Activated CD4-positive, alpha-beta memory T cell treated with anti-CD3 and anti-CD28 coated beads for 36 hours (primary cell): ENCODE measurements at regions not wholly inside any gene's neighbourhood (a gene's known extent, or its start where the extent isn't known, plus 50 kb on each side); places are given as distances from the start of the nearest gene placed in this dataset.

ENCODE experiments used
- CTCF ChIA-PET: fragments of 350-600 bp; sonication (Branson Sonifier 250); formaldehyde crosslinking; loops from one replicate; lab custom pipeline; 2021; ENCODE audit warnings: antibody characterized with exemption, inconsistent platforms; lab: Charles Lee
- POLR2A ChIA-PET: fragments of 350-600 bp; sonication (Branson Sonifier 250); formaldehyde crosslinking; loops from one replicate; lab custom pipeline; 2021; ENCODE audit warnings: antibody characterized with exemption; lab: Charles Lee
- DNase-seq: peaks from one replicate; pipeline ENCODE4 v3.0.0-alpha.2; 2020
- H3K27ac Mint-ChIP-seq: one replicate; pipeline ENCODE4 v1.8.0; 2021; ENCODE audit warnings: mixed read lengths
- H3K27me3 Mint-ChIP-seq: one replicate; pipeline ENCODE4 v1.8.0; 2021; ENCODE audit warnings: mixed read lengths
- H3K36me3 Mint-ChIP-seq: one replicate; pipeline ENCODE4 v1.8.0; 2021; ENCODE audit warnings: mixed read lengths
- H3K4me1 Mint-ChIP-seq: one replicate; pipeline ENCODE4 v1.8.0; 2021; ENCODE audit warnings: low read depth, mixed read lengths
- H3K4me3 Mint-ChIP-seq: one replicate; pipeline ENCODE4 v1.8.0; 2021; ENCODE audit warnings: mild to moderate bottlenecking, mixed read lengths
- H3K9me3 Mint-ChIP-seq: one replicate; pipeline ENCODE4 v1.8.0; 2021; ENCODE audit warnings: mixed read lengths
- intact Hi-C: fragments of 100-400 bp; cut with micrococcal nuclease; formaldehyde crosslinking; loops from one replicate; pipeline ENCODE4 v1.15.1; 2023

GRCh38 chr6:105791583-105792318 is 294.4 kb upstream of the PRDM1 start:
- H3K36me3 Mint-ChIP-seq, result no peaks in the 10 kb centered on the region
- no peak overlapping the region for H3K4me3 Mint-ChIP-seq
- H3K9me3 Mint-ChIP-seq, result no peaks in the 10 kb centered on the region
- POLR2A ChIA-PET, result no interaction called here
- H3K4me1 Mint-ChIP-seq, result peaks cover 62% of the 10 kb centered on the region
- no peak overlapping the region for H3K27ac Mint-ChIP-seq
- CTCF ChIA-PET, result interaction anchor here (1.0 to 1.5 kb wide), 3 partner anchors 10 to 360 kb away, joined by 4 read pairs; no protein-coding TSS in a partner anchor
- DNase-seq, result no peak
- intact Hi-C loops, result loop anchor here (5.0 kb wide), 4 partner anchors 201 to 431 kb away; no protein-coding TSS in a partner anchor
- peaks cover 14% of the 10 kb centered on the region for H3K27me3 Mint-ChIP-seq

GRCh38 chr6:105791179-105791578 is 295.0 kb upstream of the PRDM1 start:
- H3K4me1 Mint-ChIP-seq, result peaks cover 63% of the 10 kb centered on the region

GRCh38 chr6:105790635-105791034 is 295.5 kb upstream of the PRDM1 start:
- H3K36me3 Mint-ChIP-seq, result no peaks in the 10 kb centered on the region
- H3K4me3 Mint-ChIP-seq, result no peak overlapping the region
- H3K27ac Mint-ChIP-seq, result no peak overlapping the region
- no peak for DNase-seq
- H3K9me3 Mint-ChIP-seq, result no peaks in the 10 kb centered on the region
- H3K27me3 Mint-ChIP-seq, result peaks cover 14% of the 10 kb centered on the region
- intact Hi-C loops, result loop anchor here (5.0 kb wide), 4 partner anchors 202 to 432 kb away; no protein-coding TSS in a partner anchor
- CTCF ChIA-PET, result interaction anchor here (1.0 to 1.5 kb wide), 3 partner anchors 9 to 359 kb away, joined by 4 read pairs; no protein-coding TSS in a partner anchor
- POLR2A ChIA-PET, result no interaction called here
- H3K4me1 Mint-ChIP-seq, result peaks cover 60% of the 10 kb centered on the region

More at GRCh38 chr6:105791179-105791578, 295.0 kb upstream of the PRDM1 start:
- no peaks in the 10 kb centered on the region for H3K9me3 Mint-ChIP-seq
- H3K27ac Mint-ChIP-seq, result no peak overlapping the region
- no peak for DNase-seq
- intact Hi-C loops, result loop anchor here (5.0 kb wide), 4 partner anchors 201 to 431 kb away; no protein-coding TSS in a partner anchor
- H3K27me3 Mint-ChIP-seq, result peaks cover 14% of the 10 kb centered on the region
- no peak overlapping the region for H3K4me3 Mint-ChIP-seq
- no peaks in the 10 kb centered on the region for H3K36me3 Mint-ChIP-seq
- ChIA-PET POLR2A (no interaction called here), CTCF (interaction anchor here (1.0 to 1.5 kb wide), 3 partner anchors 9 to 360 kb away, joined by 4 read pairs; no protein-coding TSS in a partner anchor)

GRCh38 chr6:105789935-105790334 is 296.2 kb upstream of the PRDM1 start:
- no peak overlapping the region for H3K27ac Mint-ChIP-seq
- ChIA-PET POLR2A (no interaction called here), CTCF (no interaction called here)
- peaks cover 55% of the 10 kb centered on the region for H3K4me1 Mint-ChIP-seq
- H3K27me3 Mint-ChIP-seq, result peaks cover 13% of the 10 kb centered on the region
- intact Hi-C loops, result loop anchor here (5.0 to 10.0 kb wide), 5 partner anchors 145 to 432 kb away; no protein-coding TSS in a partner anchor
- no peak overlapping the region for H3K4me3 Mint-ChIP-seq
- no peaks in the 10 kb centered on the region for H3K9me3 Mint-ChIP-seq
- no peak for DNase-seq
- no peaks in the 10 kb centered on the region for H3K36me3 Mint-ChIP-seq

GRCh38 chr6:105787747-105788146 is 298.4 kb upstream of the PRDM1 start:
- Mint-ChIP-seq H3K4me1 (peaks cover 36% of the 10 kb centered on the region), H3K27ac (no peak overlapping the region), H3K9me3 (no peaks in the 10 kb centered on the region), H3K27me3 (peaks cover 12% of the 10 kb centered on the region), H3K4me3 (no peak overlapping the region), H3K36me3 (no peaks in the 10 kb centered on the region)
- ChIA-PET POLR2A (no interaction called here), CTCF (no interaction called here)
- DNase-seq, result no peak
- intact Hi-C loops, result loop anchor here (10.0 kb wide), 1 partner anchor 143 kb away; no protein-coding TSS in a partner anchor

- Mint-ChIP-seq H3K9me3 (no peaks in the 10 kb centered on the region), H3K27me3 (peaks cover 12% of the 10 kb centered on the region), H3K27ac (no peak overlapping the region), H3K36me3 (no peaks in the 10 kb centered on the region), H3K4me1 (peaks cover 37% of the 10 kb centered on the region), H3K4me3 (no peak overlapping the region)
- intact Hi-C loops, result loop anchor here (10.0 kb wide), 1 partner anchor 142 kb away; no protein-coding TSS in a partner anchor
- ChIA-PET POLR2A (no interaction called here), CTCF (no interaction called here)
- peak; percentile 58 for DNase-seq
Observed at GRCh38 chr6:105786890-105787655, 299.1 kb upstream of the PRDM1 start.

- H3K36me3 Mint-ChIP-seq, result no peaks in the 10 kb centered on the region
- ChIA-PET CTCF (no interaction called here), POLR2A (no interaction called here)
- peaks cover 37% of the 10 kb centered on the region for H3K4me1 Mint-ChIP-seq
- H3K27ac Mint-ChIP-seq, result no peak overlapping the region
- H3K9me3 Mint-ChIP-seq, result no peaks in the 10 kb centered on the region
- no peak for DNase-seq
- intact Hi-C loops, result loop anchor here (10.0 kb wide), 1 partner anchor 142 kb away; no protein-coding TSS in a partner anchor
- H3K4me3 Mint-ChIP-seq, result no peak overlapping the region
- H3K27me3 Mint-ChIP-seq, result peaks cover 12% of the 10 kb centered on the region
Observed at GRCh38 chr6:105786449-105786848, 299.7 kb upstream of the PRDM1 start.

- H3K4me3 Mint-ChIP-seq, result no peak overlapping the region
- no peaks in the 10 kb centered on the region for H3K36me3 Mint-ChIP-seq
- CTCF ChIA-PET, result no interaction called here
- H3K9me3 Mint-ChIP-seq, result no peaks in the 10 kb centered on the region
- intact Hi-C loops, result loop anchor here (10.0 kb wide), 1 partner anchor 140 kb away; no protein-coding TSS in a partner anchor
- peaks cover 33% of the 10 kb centered on the region for H3K4me1 Mint-ChIP-seq
- peaks cover 12% of the 10 kb centered on the region for H3K27me3 Mint-ChIP-seq
- DNase-seq, result no peak
- POLR2A ChIA-PET, result no interaction called here
- no peak overlapping the region for H3K27ac Mint-ChIP-seq
Observed at GRCh38 chr6:105785066-105785811, 300.9 kb upstream of the PRDM1 start.

- H3K4me3 Mint-ChIP-seq, result no peak overlapping the region
- DNase-seq, result no peak
- POLR2A ChIA-PET, result no interaction called here
- H3K9me3 Mint-ChIP-seq, result no peaks in the 10 kb centered on the region
- CTCF ChIA-PET, result no interaction called here
- H3K27me3 Mint-ChIP-seq, result peaks cover 10% of the 10 kb centered on the region
- H3K36me3 Mint-ChIP-seq, result no peaks in the 10 kb centered on the region
- no peak overlapping the region for H3K27ac Mint-ChIP-seq
- H3K4me1 Mint-ChIP-seq, result peaks cover 31% of the 10 kb centered on the region
- intact Hi-C loops, result loop anchor here (5.0 to 10.0 kb wide), 2 partner anchors 139 to 313 kb away; no protein-coding TSS in a partner anchor
Observed at GRCh38 chr6:105784179-105784578, 302.0 kb upstream of the PRDM1 start.

GRCh38 chr6:105783333-105783935 is 302.7 kb upstream of the PRDM1 start:
- no peak overlapping the region for H3K4me3 Mint-ChIP-seq
- no peak for DNase-seq
- H3K4me1 Mint-ChIP-seq, result peaks cover 31% of the 10 kb centered on the region
- no peaks in the 10 kb centered on the region for H3K36me3 Mint-ChIP-seq
- no peaks in the 10 kb centered on the region for H3K9me3 Mint-ChIP-seq
- H3K27me3 Mint-ChIP-seq, result peaks cover 10% of the 10 kb centered on the region
- POLR2A ChIA-PET, result no interaction called here
- intact Hi-C loops, result loop anchor here (5.0 to 10.0 kb wide), 2 partner anchors 139 to 314 kb away; no protein-coding TSS in a partner anchor
- H3K27ac Mint-ChIP-seq, result no peak overlapping the region
- CTCF ChIA-PET, result no interaction called here

- H3K4me1 Mint-ChIP-seq, result peaks cover 24% of the 10 kb centered on the region
- no peak for DNase-seq
- no peaks in the 10 kb centered on the region for H3K27me3 Mint-ChIP-seq
- intact Hi-C loops, result loop anchor here (1.0 to 10.0 kb wide), 3 partner anchors 118 to 315 kb away; no protein-coding TSS in a partner anchor
- H3K36me3 Mint-ChIP-seq, result no peaks in the 10 kb centered on the region
- ChIA-PET POLR2A (no interaction called here), CTCF (interaction anchor here (1.1 kb wide), 2 partner anchors 9 to 44 kb away, joined by 3 to 4 read pairs; no protein-coding TSS in a partner anchor)
- no peak overlapping the region for H3K27ac Mint-ChIP-seq
- H3K9me3 Mint-ChIP-seq, result peaks cover 4% of the 10 kb centered on the region
- no peak overlapping the region for H3K4me3 Mint-ChIP-seq
Observed at GRCh38 chr6:105781915-105782314, 304.2 kb upstream of the PRDM1 start.
